H1 (cell line): ENCODE measurements at regions not wholly inside any gene's neighbourhood (a gene's known extent, or its start where the extent isn't known, plus 50 kb on each side); places are given as distances from the start of the nearest gene placed in this dataset.

Source experiments
- CTCF ChIA-PET: fragments of 300-600 bp; sonication (Branson Sonifier 250); formaldehyde crosslinking; loops from one replicate; lab custom pipeline; 2021; ENCODE audit not compliant: partially characterized antibody; lab: Charles Lee
- POLR2A ChIA-PET: fragments of 300-600 bp; sonication (Branson Sonifier 250); formaldehyde crosslinking; loops from one replicate; lab custom pipeline; 2021; ENCODE audit warnings: inconsistent platforms; ENCODE audit not compliant: partially characterized antibody; lab: Charles Lee
- DNase-seq, 2 experiments: peaks; one replicate each; pipeline versions ENCODE4 v3.0.0 to v3.0.0-alpha.2; 2010 to 2022; ENCODE audit warnings: low spot score in 2 of 2, low read depth in 1 of 2, mixed read lengths in 1 of 2
- FAIRE-seq: peaks from 2 replicates; lab custom pipeline; 2011; peaks lifted over from hg19 to GRCh38; lab: Jason Lieb, UNC
- H2AFZ ChIP-seq: 2 replicates; pipeline ENCODE4 v1.8.1; 2012; ENCODE audit warnings: low read length, inconsistent platforms
- H2AK5ac ChIP-seq: 2 replicates; pipeline ENCODE4 v1.6.1; 2013; ENCODE audit warnings: low read depth, low read length
- H2BK120ac ChIP-seq: replicated peaks from 2 replicates; pipeline ENCODE3; 2013; ENCODE audit warnings: low read depth, low read length, inconsistent platforms
- H2BK12ac ChIP-seq: 2 replicates; pipeline ENCODE4 v1.6.1; 2013; ENCODE audit warnings: low read depth, low read length
- H2BK15ac ChIP-seq: 2 replicates; pipeline ENCODE4 v1.6.1; 2013; ENCODE audit warnings: low read length
- H2BK20ac ChIP-seq: 2 replicates; pipeline ENCODE4 v1.6.1; 2013; ENCODE audit warnings: low read length
- H2BK5ac ChIP-seq: 2 replicates; pipeline ENCODE4 v1.6.1; 2013; ENCODE audit warnings: low read depth, low read length
- H3K14ac ChIP-seq: 2 replicates; pipeline ENCODE4 v1.6.1; 2013; ENCODE audit warnings: inconsistent platforms; ENCODE audit not compliant: insufficient read length
- H3K18ac ChIP-seq: 2 replicates; pipeline ENCODE4 v1.6.1; 2013; ENCODE audit warnings: low read length; ENCODE audit errors: extremely low read depth
- H3K23ac ChIP-seq: 2 replicates; pipeline ENCODE4 v1.6.1; 2013; ENCODE audit warnings: inconsistent platforms; ENCODE audit not compliant: insufficient read length
- H3K23me2 ChIP-seq: 2 replicates; pipeline ENCODE4 v1.6.1; 2013; ENCODE audit warnings: low read depth, low read length
- H3K27ac ChIP-seq: 2 replicates; pipeline ENCODE4 v1.6.1; 2011; ENCODE audit warnings: low read depth, low read length, inconsistent platforms
- H3K27me3 ChIP-seq, 4 experiments: replicated peaks in 1 of 4; 1 replicate in 1 of 4; 2 replicates in 3 of 4; pipeline versions ENCODE4 v1.6.1 to v1.8.1; 2011 to 2013; ENCODE audit warnings: low read length in 3 of 4, mild to moderate bottlenecking in 3 of 4, inconsistent platforms in 2 of 4, mixed read lengths in 2 of 4, moderate library complexity in 1 of 4; ENCODE audit not compliant: control insufficient read depth in 3 of 4, insufficient read depth in 3 of 4; ENCODE audit errors: extremely low read depth in 1 of 4
- H3K36me3 ChIP-seq, 4 experiments: 2 replicates each; pipeline versions ENCODE4 v1.6.1 to v1.8.1; 2011 to 2013; ENCODE audit warnings: mild to moderate bottlenecking in 4 of 4, low read length in 3 of 4, moderate library complexity in 2 of 4, control low read depth in 1 of 4, inconsistent platforms in 1 of 4; ENCODE audit not compliant: insufficient read depth in 4 of 4, control insufficient read depth in 2 of 4
- H3K4ac ChIP-seq: replicated peaks from 2 replicates; pipeline ENCODE3; 2013; ENCODE audit warnings: low read length, low read depth, mixed read lengths, inconsistent platforms; ENCODE audit not compliant: insufficient read length
- H3K4me1 ChIP-seq, 4 experiments: replicated peaks in 1 of 4; 1 replicate in 1 of 4; 2 replicates in 3 of 4; pipeline versions ENCODE4 v1.6.1 to v1.8.1; 2011 to 2013; ENCODE audit warnings: low read length in 3 of 4, inconsistent platforms in 2 of 4, mixed read lengths in 1 of 4; ENCODE audit not compliant: insufficient read depth in 4 of 4, control insufficient read depth in 3 of 4
- H3K4me2 ChIP-seq, 2 experiments: 2 replicates each; pipeline versions ENCODE4 v1.6.1 to v1.8.1; 2011 to 2013; ENCODE audit warnings: low read depth in 2 of 2, low read length in 2 of 2, control low read depth in 1 of 2, inconsistent platforms in 1 of 2, mild to moderate bottlenecking in 1 of 2; ENCODE audit not compliant: insufficient read depth in 1 of 2
- H3K4me3 ChIP-seq, 4 experiments: fragments of 200-600, 300-600 bp in 1 of 4; sonication (generic), shearing (Covaris generic), sonication (Bioruptor Twin) in 1 of 4; 2 replicates each; pipeline versions ENCODE4 v1.5.1 to v1.8.1; 2011 to 2016; ENCODE audit warnings: low read length in 4 of 4, low read depth in 3 of 4, control low read depth in 2 of 4, inconsistent platforms in 2 of 4, mild to moderate bottlenecking in 2 of 4, mixed read lengths in 1 of 4, moderate library complexity in 1 of 4; ENCODE audit not compliant: insufficient read depth in 2 of 4; ENCODE audit errors: extremely low read depth in 1 of 4
- H3K56ac ChIP-seq: replicated peaks from 2 replicates; pipeline ENCODE3; 2013; ENCODE audit warnings: low read depth, mild to moderate bottlenecking, mixed read lengths, low read length, inconsistent platforms; ENCODE audit not compliant: insufficient read length
- H3K79me1 ChIP-seq: 2 replicates; pipeline ENCODE4 v1.6.1; 2013; ENCODE audit warnings: low read depth, low read length, control low read depth
- H3K79me2 ChIP-seq, 2 experiments: 2 replicates each; pipeline versions ENCODE4 v1.6.1 to v1.8.1; 2012 to 2013; ENCODE audit warnings: low read length in 2 of 2, mild to moderate bottlenecking in 2 of 2, inconsistent platforms in 1 of 2; ENCODE audit not compliant: insufficient read depth in 2 of 2, control insufficient read depth in 1 of 2
- H3K9ac ChIP-seq, 4 experiments: replicated peaks in 1 of 4; 1 replicate in 1 of 4; 2 replicates in 3 of 4; pipeline versions ENCODE4 v1.6.1 to v1.8.1; 2011 to 2013; ENCODE audit warnings: low read depth in 3 of 4, low read length in 3 of 4, control low read depth in 2 of 4, mild to moderate bottlenecking in 2 of 4, moderate library complexity in 2 of 4, inconsistent platforms in 1 of 4; ENCODE audit errors: extremely low read depth in 1 of 4
- H3K9me3 ChIP-seq, 2 experiments: 2 replicates each; pipeline versions ENCODE4 v1.6.1 to v1.8.1; 2012 to 2013; ENCODE audit warnings: mild to moderate bottlenecking in 2 of 2, moderate library complexity in 2 of 2, control low read depth in 1 of 2, inconsistent platforms in 1 of 2, low read depth in 1 of 2, low read length in 1 of 2, mixed read lengths in 1 of 2; ENCODE audit not compliant: insufficient read depth in 2 of 2
- H4K20me1 ChIP-seq, 2 experiments: replicated peaks in 1 of 2; 2 replicates each; pipeline versions ENCODE3 to v1.8.1; 2011 to 2013; ENCODE audit warnings: inconsistent platforms in 2 of 2, low read length in 2 of 2, mild to moderate bottlenecking in 1 of 2; ENCODE audit not compliant: insufficient read depth in 2 of 2, control insufficient read depth in 1 of 2
- H4K5ac ChIP-seq: 2 replicates; pipeline ENCODE4 v1.6.1; 2013; ENCODE audit warnings: low read length, low read depth, mixed read lengths, inconsistent platforms; ENCODE audit not compliant: insufficient read length
- H4K8ac ChIP-seq: 2 replicates; pipeline ENCODE4 v1.8.0; 2013; ENCODE audit warnings: mild to moderate bottlenecking, moderate library complexity, low read length, inconsistent platforms; ENCODE audit not compliant: insufficient read depth; ENCODE audit errors: extremely low read depth
- H4K91ac ChIP-seq: replicated peaks from 2 replicates; pipeline ENCODE3; 2013; ENCODE audit warnings: low read length, mixed read lengths, inconsistent platforms; ENCODE audit not compliant: insufficient read length
- ASH2L ChIP-seq: fragments of 200-600, 300-600 bp; sonication (generic); IDR thresholded peaks from one replicate; pipeline ENCODE4 v1.7.1; 2017; ENCODE audit warnings: low read length
- ATF2 ChIP-seq: IDR thresholded peaks from 2 replicates; pipeline ENCODE4 v1.6.1; 2012; ENCODE audit warnings: low read length, inconsistent platforms
- CBX8 ChIP-seq: fragments of 300-800, 300-1000 bp; sonication (generic); IDR thresholded peaks from 2 replicates; pipeline ENCODE4 v1.7.1; 2016; ENCODE audit warnings: low read depth, low read length, borderline replicate concordance
- HDAC2 ChIP-seq, 2 experiments: fragments of 300-600 bp in 1 of 2; sonication (generic) in 1 of 2; IDR thresholded peaks; 2 replicates each; pipeline ENCODE4 v1.6.1; 2011 to 2012; ENCODE audit warnings: low read depth in 2 of 2, low read length in 2 of 2, mild to moderate bottlenecking in 2 of 2, moderate library complexity in 2 of 2, borderline replicate concordance in 1 of 2, inconsistent platforms in 1 of 2
- HDAC6 ChIP-seq: IDR thresholded peaks from one replicate; pipeline ENCODE4 v1.7.1; 2012; ENCODE audit warnings: low read depth, mild to moderate bottlenecking, inconsistent platforms, low read length, moderate library complexity
- KDM5A ChIP-seq: fragments of 200-600 bp; IDR thresholded peaks from 2 replicates; pipeline ENCODE4 v1.7.1; 2012; ENCODE audit warnings: mild to moderate bottlenecking, low read length, inconsistent platforms, mixed read lengths
- NRF1 ChIP-seq: IDR thresholded peaks from 2 replicates; pipeline ENCODE4 v1.6.1; 2011; ENCODE audit warnings: mild to moderate bottlenecking, low read depth, low read length, improper control_type of control experiment
- POLR2A ChIP-seq, 2 experiments: IDR thresholded peaks; 1 replicate in 1 of 2; 2 replicates in 1 of 2; pipeline ENCODE4 v1.6.1; 2011; ENCODE audit warnings: low read depth in 2 of 2, low read length in 2 of 2, mild to moderate bottlenecking in 2 of 2; ENCODE audit errors: control extremely low read depth in 1 of 2
- POLR2AphosphoS5 ChIP-seq: IDR thresholded peaks from 2 replicates; pipeline ENCODE4 v1.6.1; 2011; ENCODE audit warnings: low read depth, low read length
- RAD21 ChIP-seq, 2 experiments: IDR thresholded peaks in 1 of 2; conservative IDR thresholded peaks in 1 of 2; 2 replicates each; pipeline ENCODE4 v1.6.1; 2011; ENCODE audit warnings: low read depth in 2 of 2, low read length in 2 of 2, improper control_type of control experiment in 1 of 2, inconsistent platforms in 1 of 2, mild to moderate bottlenecking in 1 of 2, moderate library complexity in 1 of 2
- SUZ12 ChIP-seq: fragments of 200-600 bp; sonication (generic); IDR thresholded peaks from 2 replicates; pipeline ENCODE4 v1.6.1; 2012; ENCODE audit warnings: mild to moderate bottlenecking, inconsistent platforms, low read length, moderate library complexity, mixed read lengths
- TAF7 ChIP-seq: optimal IDR thresholded peaks from 2 replicates; pipeline ENCODE3; 2011; ENCODE audit warnings: low read depth, mild to moderate bottlenecking, inconsistent platforms, low read length, moderate library complexity, borderline replicate concordance
- TBP ChIP-seq: IDR thresholded peaks from 2 replicates; pipeline ENCODE4 v1.6.1; 2011; ENCODE audit warnings: low read depth, low read length, improper control_type of control experiment
- TCF12 ChIP-seq: IDR thresholded peaks from 2 replicates; pipeline ENCODE4 v1.6.1; 2011; ENCODE audit warnings: low read depth, mild to moderate bottlenecking, low read length
- WGBS, 2 experiments: shearing (Covaris generic) in 1 of 2; methylation state at CpG; one replicate each; pipeline versions ENCODE4 v1.1.6 to v1.1.7; 2013 to 2015; ENCODE audit warnings: low lambda C conversion rate in 2 of 2, mixed read lengths in 2 of 2, inconsistent platforms in 1 of 2, low coverage in 1 of 2, missing lambda C conversion rate in 1 of 2; ENCODE audit not compliant: insufficient replicate concordance in 2 of 2, insufficient coverage in 1 of 2, insufficient read length in 1 of 2; ENCODE audit errors: extremely low coverage in 1 of 2, missing lambda C conversion rate in 1 of 2; 5-methylcytosine and 5-hydroxymethylcytosine counted together

GRCh38 chr5:159866093-159866492, 50.2 kb upstream of the ADRA1B start:
- no peak for DNase-seq
- Histone ChIP-seq H3K14ac (no peak overlapping the region), H3K4me3 (no peak overlapping the region), H3K27ac (no peak overlapping the region), H4K5ac (no peak overlapping the region), H4K91ac (no peak overlapping the region), H3K9ac (no peak overlapping the region), H3K23me2 (no peaks in the 10 kb centered on the region), H3K27me3 (no peaks in the 10 kb centered on the region), H2BK120ac (no peak overlapping the region), H3K4ac (no peak overlapping the region), H2BK15ac (no peak overlapping the region), H2BK20ac (no peak overlapping the region), H4K20me1 (no peaks in the 10 kb centered on the region), H2AK5ac (no peak overlapping the region), H3K9me3 (no peaks in the 10 kb centered on the region), H3K36me3 (no peaks in the 10 kb centered on the region), H2AFZ (no peak overlapping the region), H3K4me2 (no peak overlapping the region), H3K4me1 (no peaks in the 10 kb centered on the region), H2BK5ac (no peak overlapping the region), H4K8ac (no peak overlapping the region), H3K18ac (no peak overlapping the region), H3K56ac (no peak overlapping the region), H3K79me1 (no peaks in the 10 kb centered on the region), H3K23ac (no peak overlapping the region), H2BK12ac (no peak overlapping the region), H3K79me2 (no peaks in the 10 kb centered on the region)
- 83% methylated on average over 5 of the region's 5 CpGs; no CpG with 5 or more reads in 1 of the 2 experiments for WGBS, 2 experiments
- FAIRE-seq = no peak
- ChIA-PET CTCF (interaction anchor here (0.6 to 1.2 kb wide), 4 partner anchors 78 to 438 kb away, joined by 3 read pairs; no protein-coding TSS in a partner anchor), POLR2A (no interaction called here)
- no peak for TF ChIP-seq TCF12
- TF ChIP-seq POLR2A (IDR thresholded peaks at IDR 0.05; ENCODE audit: control extremely low read depth in 1 of 2, low read depth in 2 of 2, low read length in 2 of 2) = no peak
- no peak for TF ChIP-seq SUZ12
- TF ChIP-seq KDM5A = no peak
- no peak for TF ChIP-seq HDAC6
- no peak for TF ChIP-seq CBX8
- TF ChIP-seq ATF2 = no peak
- TF ChIP-seq TAF7 = no peak
- TF ChIP-seq ASH2L = no peak
- no peak for TF ChIP-seq HDAC2 (IDR thresholded peaks at IDR 0.05; ENCODE audit: borderline replicate concordance in 1 of 2, low read depth in 2 of 2, low read length in 2 of 2)
- TF ChIP-seq NRF1 = no peak
- no peak for TF ChIP-seq TBP
- no peak for TF ChIP-seq RAD21 (IDR thresholded peaks at IDR 0.05 in 1 of 2, conservative IDR thresholded peaks at IDR 0.05 in 1 of 2; ENCODE audit: low read depth in 2 of 2, low read length in 2 of 2)
- no peak for TF ChIP-seq POLR2AphosphoS5
